GDM1 (cell line): ENCODE measurements at regions not wholly inside any gene's neighbourhood (a gene's known extent, or its start where the extent isn't known, plus 50 kb on each side); places are given as distances from the start of the nearest gene placed in this dataset.
"Not testable (repeated sequence)": the region's sequence is repeated elsewhere in the genome, so short reads cannot be mapped to it uniquely, and the experiment has no call there.

ENCODE experiments used
- DNase-seq: peaks from one replicate; lab custom pipeline; 2025; lab: John Stamatoyannopoulos, UW

DNA sequence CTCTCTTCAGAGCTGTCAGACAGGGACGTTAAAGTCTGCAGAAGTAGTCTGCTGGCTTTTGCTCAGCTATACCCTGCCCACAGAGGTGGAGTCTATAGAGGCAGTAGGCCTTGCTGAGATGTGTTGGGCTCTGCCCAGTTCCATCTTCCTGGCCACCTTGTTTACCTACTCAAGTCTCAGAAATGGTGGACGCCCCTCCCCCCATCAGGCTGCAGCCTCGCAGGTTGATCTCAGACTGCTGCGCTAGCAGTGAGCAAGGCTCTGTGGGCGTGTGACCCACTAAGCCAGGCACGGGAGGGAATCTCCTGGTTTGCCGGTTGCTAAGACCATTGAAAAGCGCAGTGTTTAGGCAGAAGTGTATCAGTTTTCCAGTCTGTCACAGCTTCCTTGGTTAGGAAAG lies 305.0 kb downstream of the BCKDHB start:
- no peak for DNase-seq

DNA sequence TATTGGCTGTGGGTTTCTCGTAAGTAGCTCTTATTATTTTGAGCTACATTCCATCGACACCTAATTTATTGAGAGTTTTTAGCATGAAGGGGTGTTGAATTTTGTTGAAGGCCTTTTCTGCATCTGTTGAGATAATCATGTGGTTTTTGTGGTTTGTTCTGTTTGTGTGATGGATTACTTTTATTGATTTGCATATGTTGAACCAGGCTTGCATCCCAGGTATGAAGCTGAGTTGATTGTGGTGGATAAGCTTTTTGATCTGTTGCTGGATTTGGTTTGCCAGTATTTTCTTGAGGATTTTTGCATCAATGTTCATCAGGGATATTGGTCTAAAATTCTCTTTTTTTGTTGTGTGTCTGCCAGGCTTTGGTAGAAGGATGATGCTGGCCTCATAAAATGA lies 301.5 kb downstream of the BCKDHB start:
- not testable (repeated sequence) for DNase-seq

DNA sequence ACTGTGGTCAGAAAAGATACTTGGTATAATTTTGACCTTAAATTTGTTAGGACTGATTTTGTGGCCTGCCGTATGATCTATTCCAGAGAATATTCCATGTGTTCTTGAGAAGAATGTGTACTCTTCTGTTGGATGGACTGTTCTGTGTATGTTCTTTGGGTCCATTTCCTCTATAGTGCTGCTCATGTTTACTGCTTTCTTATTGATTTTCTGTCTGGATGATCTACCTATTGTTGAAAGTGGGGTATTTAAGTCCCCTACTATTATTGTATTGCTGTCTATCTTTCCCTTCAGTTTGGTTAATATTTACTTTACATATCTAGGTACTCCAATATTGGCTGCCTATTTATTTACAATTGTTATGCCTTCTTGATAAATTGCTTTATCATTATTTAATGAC lies 298.4 kb downstream of the BCKDHB start:
- DNase-seq = no peak

DNA sequence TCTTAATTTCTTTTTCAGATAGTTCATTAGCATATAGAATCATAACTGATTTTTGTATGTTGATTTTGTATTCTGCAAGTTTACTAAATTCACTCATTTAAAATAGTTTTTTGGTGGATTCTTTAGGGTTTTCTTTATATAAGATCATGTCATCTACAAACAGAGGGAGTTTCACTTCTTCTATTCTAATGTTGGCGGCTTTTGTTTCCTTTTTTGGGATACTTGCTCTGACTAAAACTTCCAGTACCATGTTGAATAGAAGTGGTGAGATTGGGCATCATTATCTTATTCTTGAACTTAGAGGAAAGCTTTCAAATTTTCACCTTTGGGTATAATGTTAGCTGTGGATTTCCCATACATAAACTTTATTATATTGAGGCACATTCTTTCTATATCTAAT lies 296.9 kb downstream of the BCKDHB start:
- no peak for DNase-seq

DNA sequence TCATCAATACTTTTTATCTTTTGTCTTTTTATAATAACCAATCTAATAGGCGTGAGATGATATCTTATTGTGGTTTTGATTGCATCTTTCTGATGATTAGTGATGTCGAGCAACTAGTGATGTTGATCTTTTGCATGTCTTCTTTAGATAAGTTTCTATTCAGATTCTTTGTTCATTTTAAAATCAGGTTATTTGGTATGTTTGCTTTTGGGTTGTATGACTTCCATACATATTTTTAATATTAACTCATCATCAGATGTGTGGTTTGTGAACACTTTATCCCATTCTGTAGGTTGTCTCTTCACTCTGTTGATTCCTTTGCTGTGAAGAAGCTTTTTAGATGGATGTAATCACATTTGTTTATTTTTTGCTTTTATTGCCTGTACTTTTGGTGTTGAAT lies 295.8 kb downstream of the BCKDHB start:
- DNase-seq = no peak
